ENCODE measurements at regions not wholly inside any gene's neighbourhood (a gene's known extent, or its start where the extent isn't known, plus 50 kb on each side); places are given as distances from the start of the nearest gene placed in this dataset.

DNA sequence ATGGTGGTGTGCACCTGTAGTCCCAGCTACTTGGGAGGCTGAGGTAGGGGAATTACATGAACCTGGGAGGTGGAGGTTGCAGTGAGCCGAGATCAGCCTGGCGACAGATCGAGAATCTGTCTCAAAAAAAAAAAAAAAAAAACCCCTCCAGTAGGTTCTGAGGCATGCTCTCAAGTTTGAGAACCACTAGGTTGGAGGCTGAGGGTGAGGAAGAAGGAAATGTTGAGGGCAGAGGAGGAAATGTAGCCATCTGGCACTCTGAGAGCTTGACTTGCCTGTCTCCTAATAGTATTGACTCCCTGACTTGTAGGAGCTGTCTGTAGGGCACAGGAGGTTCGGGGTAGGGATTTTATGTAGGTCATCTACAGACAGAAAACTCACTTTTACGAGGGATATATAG, 204.6 kb downstream of the OPA1 start:
- POLR2A ChIA-PET = no interaction called here
- Mint-ChIP-seq H3K27ac (no peak overlapping the region), H3K4me1 (no peaks in the 10 kb centered on the region), H3K4me3 (no peak overlapping the region), H3K27me3 (peaks cover 4 to 29% (median 7%) of the 10 kb centered on the region in 5 donors), H3K9me3 (no peaks in the 10 kb centered on the region), H3K36me3 (no peaks in the 10 kb centered on the region)
- ATAC-seq (no peak), DNase-seq (no peak)

GRCh38 chr3:193798051-193798450, 205.0 kb downstream of the OPA1 start:
- H3K27ac Mint-ChIP-seq = no peak overlapping the region
- ATAC-seq (no peak), DNase-seq (no peak)
- H3K4me1 Mint-ChIP-seq = no peaks in the 10 kb centered on the region
- H3K36me3 Mint-ChIP-seq = no peaks in the 10 kb centered on the region
- POLR2A ChIA-PET = no interaction called here
- no peak overlapping the region for H3K4me3 Mint-ChIP-seq
- no peaks in the 10 kb centered on the region for H3K9me3 Mint-ChIP-seq
- peaks cover 2 to 24% (median 7%) of the 10 kb centered on the region in 5 donors for H3K27me3 Mint-ChIP-seq

- ATAC-seq = no peak
- H3K4me1 Mint-ChIP-seq = no peaks in the 10 kb centered on the region
- no peaks in the 10 kb centered on the region for H3K9me3 Mint-ChIP-seq
- POLR2A ChIA-PET = no interaction called here
- no peak for DNase-seq
- peak overlapping the region in 1 of 10 donors; percentile 61 for H3K27ac Mint-ChIP-seq
- peaks cover under 1 to 14% (median 4%) of the 10 kb centered on the region in 5 donors for H3K27me3 Mint-ChIP-seq
- H3K4me3 Mint-ChIP-seq = no peak overlapping the region
- H3K36me3 Mint-ChIP-seq = no peaks in the 10 kb centered on the region
Observed at GRCh38 chr3:193800138-193801043, 207.4 kb downstream of the OPA1 start.

DNA sequence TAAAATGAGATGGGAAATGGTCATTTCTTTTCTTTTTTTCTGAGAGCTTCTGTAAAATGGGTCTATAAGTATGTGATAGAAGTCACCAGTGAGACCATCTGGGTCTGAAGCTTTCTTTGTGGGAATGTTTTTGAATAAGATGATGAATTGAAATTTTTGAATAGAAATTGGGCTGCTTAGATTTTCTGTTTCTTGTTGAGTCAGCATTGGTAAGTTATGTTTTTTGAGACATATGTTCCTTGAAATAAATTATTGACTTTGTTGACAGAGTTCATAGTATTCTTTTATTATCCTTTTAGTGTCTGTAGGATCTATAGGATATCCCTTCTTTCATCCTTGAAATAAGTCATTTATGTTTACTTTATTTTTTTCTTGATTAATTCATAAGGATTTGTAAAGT, 208.1 kb downstream of the OPA1 start:
- Mint-ChIP-seq H3K27ac (no peak overlapping the region), H3K36me3 (no peaks in the 10 kb centered on the region), H3K4me1 (no peaks in the 10 kb centered on the region), H3K27me3 (peaks cover 0 to 11% (median 3%) of the 10 kb centered on the region in 5 donors), H3K4me3 (no peak overlapping the region), H3K9me3 (no peaks in the 10 kb centered on the region)
- ATAC-seq = no peak
- DNase-seq = no peak
- POLR2A ChIA-PET = interaction anchor here (0.6 kb wide), 1 partner anchor 330 kb away, joined by 3 read pairs; no protein-coding TSS in a partner anchor

- DNase-seq (no peak), ATAC-seq (no peak)
- H3K9me3 Mint-ChIP-seq = no peaks in the 10 kb centered on the region
- POLR2A ChIA-PET = no interaction called here
- H3K27me3 Mint-ChIP-seq = peaks cover 0 to 8% (median 0%) of the 10 kb centered on the region in 5 donors
- no peak overlapping the region for H3K27ac Mint-ChIP-seq
- H3K4me1 Mint-ChIP-seq = no peaks in the 10 kb centered on the region
- H3K4me3 Mint-ChIP-seq = no peak overlapping the region
- H3K36me3 Mint-ChIP-seq = no peaks in the 10 kb centered on the region
Observed at GRCh38 chr3:193803288-193803687, 210.3 kb downstream of the OPA1 start.

DNA sequence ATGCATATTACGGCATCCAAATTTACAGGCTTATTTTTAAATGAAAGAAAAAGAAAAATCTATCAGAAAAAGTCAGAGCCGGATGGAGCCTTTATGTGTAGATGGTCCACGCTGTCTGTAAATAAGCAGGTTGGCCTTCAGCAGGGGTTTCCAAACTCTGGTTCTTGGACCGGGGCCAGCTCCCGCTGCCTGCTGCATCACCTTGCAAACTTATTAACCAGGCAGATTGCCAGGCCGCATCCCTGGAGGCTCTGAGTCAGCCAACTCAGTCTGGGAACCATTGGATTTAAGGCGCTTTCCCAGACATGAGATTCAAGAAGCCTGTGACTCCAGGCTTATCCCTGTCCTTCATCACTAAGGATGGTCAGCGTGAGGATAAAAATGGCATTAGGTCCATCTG, 212.4 kb downstream of the OPA1 start:
- ATAC-seq (no peak), DNase-seq (no peak)
- H3K36me3 Mint-ChIP-seq = no peaks in the 10 kb centered on the region
- no peaks in the 10 kb centered on the region for H3K4me1 Mint-ChIP-seq
- H3K27me3 Mint-ChIP-seq = peaks cover 0 to 7% (median 0%) of the 10 kb centered on the region in 5 donors
- no peak overlapping the region for H3K4me3 Mint-ChIP-seq
- H3K27ac Mint-ChIP-seq = no peak overlapping the region
- no peaks in the 10 kb centered on the region for H3K9me3 Mint-ChIP-seq
- POLR2A ChIA-PET = no interaction called here

DNA sequence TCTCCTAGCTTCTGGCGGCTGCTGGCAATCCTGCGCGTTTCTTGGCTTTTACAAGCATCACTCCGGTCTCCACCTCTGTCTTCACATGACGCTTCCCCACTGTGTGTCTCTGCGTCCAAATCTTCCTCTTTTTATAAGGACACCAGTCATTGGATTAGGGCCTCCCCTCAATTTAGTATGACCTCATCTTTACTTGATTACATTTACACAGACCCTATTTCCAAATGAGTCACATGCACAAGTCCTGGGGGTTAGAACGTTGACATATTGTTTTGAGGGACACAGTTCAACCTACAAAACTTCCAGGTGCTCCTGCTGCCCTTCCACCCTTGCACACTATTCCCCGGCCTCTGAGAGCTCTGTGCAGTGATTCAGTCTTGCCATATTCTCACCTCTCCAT, 215.3 kb downstream of the OPA1 start:
- H3K27me3 Mint-ChIP-seq = peaks cover 0 to 2% (median 0%) of the 10 kb centered on the region in 5 donors
- no peaks in the 10 kb centered on the region for H3K9me3 Mint-ChIP-seq
- H3K4me3 Mint-ChIP-seq = no peak overlapping the region
- no peaks in the 10 kb centered on the region for H3K4me1 Mint-ChIP-seq
- ATAC-seq (no peak), DNase-seq (no peak)
- no peaks in the 10 kb centered on the region for H3K36me3 Mint-ChIP-seq
- POLR2A ChIA-PET = no interaction called here
- H3K27ac Mint-ChIP-seq = no peak overlapping the region

DNA sequence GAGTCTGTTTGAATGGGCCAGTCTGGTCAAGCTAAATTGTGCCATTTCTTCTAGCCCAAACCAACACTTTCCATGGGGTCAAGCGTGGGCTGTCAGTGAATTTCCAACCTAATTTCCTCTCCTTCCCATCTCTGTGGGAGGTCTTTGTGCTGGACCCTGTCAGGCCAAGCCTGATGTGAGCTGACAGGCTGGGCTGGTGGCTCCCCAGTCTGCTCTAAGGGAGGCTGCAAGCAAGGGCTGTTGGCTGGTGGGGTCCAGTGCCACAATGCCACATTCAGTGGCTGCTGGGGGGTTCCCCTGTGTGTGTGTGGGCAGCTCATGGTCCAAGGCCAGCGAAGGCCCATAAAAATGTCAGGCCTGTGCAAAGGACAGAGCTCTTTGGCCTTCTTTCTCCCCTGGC, 216.1 kb downstream of the OPA1 start:
- no peak for DNase-seq
- H3K9me3 Mint-ChIP-seq = no peaks in the 10 kb centered on the region
- no peak overlapping the region for H3K27ac Mint-ChIP-seq
- no peaks in the 10 kb centered on the region for H3K4me1 Mint-ChIP-seq
- POLR2A ChIA-PET = no interaction called here
- H3K27me3 Mint-ChIP-seq = peaks cover 0 to 2% (median 0%) of the 10 kb centered on the region in 5 donors
- ATAC-seq = no peak
- H3K4me3 Mint-ChIP-seq = no peak overlapping the region
- H3K36me3 Mint-ChIP-seq = no peaks in the 10 kb centered on the region

DNA sequence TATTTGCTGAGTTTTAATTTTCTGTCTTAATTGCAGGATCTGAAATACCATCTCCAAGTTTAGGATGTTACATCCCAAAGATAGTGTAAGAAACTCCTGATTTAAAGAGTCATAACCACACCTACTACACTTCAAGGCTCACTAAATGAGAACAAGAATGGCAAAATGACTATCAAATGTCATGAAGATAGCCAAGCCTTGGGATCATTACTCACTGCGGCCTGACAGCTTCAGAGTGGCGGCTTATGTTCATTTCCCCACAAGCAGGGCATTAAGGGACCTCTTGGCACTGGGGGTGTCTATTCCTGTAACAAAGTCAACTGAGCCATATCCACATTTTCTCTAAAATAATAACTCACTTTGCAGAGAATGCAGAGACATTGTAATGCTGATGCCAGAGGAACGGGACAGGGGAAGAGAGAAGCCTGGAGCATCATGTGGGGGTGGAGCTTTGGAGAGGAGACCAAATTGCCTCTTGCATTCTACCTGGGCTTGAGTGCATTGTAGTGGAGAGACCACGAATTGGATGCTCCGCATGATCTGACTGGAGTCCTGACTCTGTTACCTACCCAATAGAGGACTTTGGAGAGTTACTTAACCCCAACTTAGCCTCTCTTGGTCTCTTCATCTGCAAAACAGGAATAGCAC, 219.2 kb downstream of the OPA1 start:
- Mint-ChIP-seq H3K27ac (no peak overlapping the region), H3K4me1 (no peaks in the 10 kb centered on the region), H3K4me3 (no peak overlapping the region), H3K27me3 (peaks cover 0 to 8% (median 0%) of the 10 kb centered on the region in 5 donors), H3K9me3 (no peaks in the 10 kb centered on the region), H3K36me3 (no peaks in the 10 kb centered on the region)
- POLR2A ChIA-PET = no interaction called here
- DNase-seq = no peak
- no peak for ATAC-seq

DNA sequence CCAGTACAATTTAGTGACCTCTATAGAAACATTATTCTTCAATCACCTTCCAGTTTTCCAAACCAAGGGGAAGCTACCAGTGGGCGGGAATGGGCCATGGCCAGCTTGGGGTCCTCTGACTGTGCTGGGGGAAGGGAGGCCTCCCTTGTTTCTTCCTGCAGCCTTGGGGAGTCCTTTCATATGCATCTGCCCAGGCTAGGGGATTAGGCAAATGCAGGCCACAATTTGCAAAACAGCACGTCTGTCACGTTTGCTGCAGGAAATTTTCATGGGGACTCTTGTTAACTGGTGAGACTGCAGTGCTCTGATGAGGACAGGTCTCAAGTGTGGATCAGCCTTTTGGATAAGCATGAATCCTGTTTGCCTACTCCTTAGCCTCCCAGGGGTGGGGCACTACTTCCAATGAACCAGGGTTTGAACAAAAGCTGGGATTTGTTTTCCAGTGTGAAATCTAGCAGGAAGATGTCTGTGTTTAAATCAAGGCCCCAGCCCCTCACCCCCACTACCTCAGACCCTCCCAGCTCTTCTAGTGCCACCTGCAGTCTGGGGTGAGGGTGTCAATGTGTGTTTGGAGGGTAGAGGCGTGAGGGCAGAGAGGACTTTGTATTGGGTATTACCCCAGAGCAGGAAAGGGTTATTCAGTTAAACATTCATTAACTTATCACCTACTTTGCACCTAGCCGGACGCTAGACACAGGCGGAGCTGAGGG, 219.9 kb downstream of the OPA1 start:
- no peak overlapping the region for H3K4me3 Mint-ChIP-seq
- POLR2A ChIA-PET = no interaction called here
- H3K36me3 Mint-ChIP-seq = no peaks in the 10 kb centered on the region
- DNase-seq (no peak), ATAC-seq (no peak)
- no peak overlapping the region for H3K27ac Mint-ChIP-seq
- H3K9me3 Mint-ChIP-seq = no peaks in the 10 kb centered on the region
- H3K27me3 Mint-ChIP-seq = peaks cover 0 to 8% (median 2%) of the 10 kb centered on the region in 5 donors
- H3K4me1 Mint-ChIP-seq = no peaks in the 10 kb centered on the region

DNA sequence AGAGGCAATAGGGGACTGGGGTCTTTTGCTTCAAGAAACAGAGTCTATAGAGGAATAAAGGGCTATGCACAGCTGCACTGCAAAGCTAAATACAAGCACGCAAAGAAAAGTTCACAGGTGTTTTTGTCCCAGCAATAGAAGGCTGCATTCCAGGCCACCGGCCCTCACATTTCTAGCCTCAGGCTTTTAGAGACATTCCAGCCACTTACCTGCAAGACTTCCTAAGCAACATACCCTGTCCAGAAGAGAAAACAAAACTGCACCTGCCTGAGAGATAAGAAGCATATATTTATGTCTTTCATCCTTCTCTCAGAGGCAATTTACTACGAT, 220.5 kb downstream of the OPA1 start:
- Mint-ChIP-seq H3K36me3 (no peaks in the 10 kb centered on the region), H3K9me3 (no peaks in the 10 kb centered on the region), H3K4me1 (no peaks in the 10 kb centered on the region), H3K27me3 (peaks cover 0 to 8% (median 2%) of the 10 kb centered on the region in 5 donors), H3K4me3 (no peak overlapping the region), H3K27ac (no peak overlapping the region)
- no peak for ATAC-seq
- no peak for DNase-seq
- POLR2A ChIA-PET = no interaction called here

GRCh38 chr3:193814166-193814892, 221.3 kb downstream of the OPA1 start:
- no peaks in the 10 kb centered on the region for H3K4me1 Mint-ChIP-seq
- no peak for ATAC-seq

More at GRCh38 chr3:193814166-193814892, 221.3 kb downstream of the OPA1 start:
- Mint-ChIP-seq H3K27ac (no peak overlapping the region), H3K4me3 (no peak overlapping the region), H3K36me3 (no peaks in the 10 kb centered on the region), H3K27me3 (peaks cover 0 to 8% (median 2%) of the 10 kb centered on the region in 5 donors), H3K9me3 (no peaks in the 10 kb centered on the region)
- POLR2A ChIA-PET = no interaction called here
- no peak for DNase-seq

Measured in naive thymus-derived CD8-positive, alpha-beta T cell (primary cell).